HG03066 (cell line): ENCODE measurements at regions not wholly inside any gene's neighbourhood (a gene's known extent, or its start where the extent isn't known, plus 50 kb on each side); places are given as distances from the start of the nearest gene placed in this dataset.
A peak's percentile ranks its signal among the peaks of the same experiment; 100 is the strongest.
"Not testable (repeated sequence)": the region's sequence is repeated elsewhere in the genome, so short reads cannot be mapped to it uniquely, and the experiment has no call there.

Source experiments
- ATAC-seq: cut with Tn5 transposase; IDR thresholded peaks from one replicate; pipeline ENCODE4 v1.9.1; 2021; ENCODE audit warnings: low read depth; ENCODE audit not compliant: unreplicated experiment

DNA sequence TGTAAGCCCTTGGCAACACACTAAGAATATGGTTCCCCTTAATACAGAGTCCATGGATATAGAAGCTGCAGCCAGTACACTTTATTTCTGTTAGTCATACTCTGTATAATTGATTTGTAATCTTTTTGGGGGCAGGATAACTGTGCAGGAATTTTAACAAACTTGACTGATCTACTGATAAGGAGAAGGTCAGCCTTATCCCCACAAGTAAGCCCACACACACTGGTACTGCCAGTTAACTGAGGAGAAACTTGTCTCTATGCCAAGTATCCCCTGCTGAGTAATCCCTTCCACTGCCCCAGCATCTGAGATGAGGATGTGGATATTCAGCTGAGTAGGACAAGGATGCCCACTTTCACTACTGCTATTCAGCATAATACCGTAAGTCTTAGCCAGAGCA, 154.9 kb upstream of the CXXC4 start:
- no peak for ATAC-seq

DNA sequence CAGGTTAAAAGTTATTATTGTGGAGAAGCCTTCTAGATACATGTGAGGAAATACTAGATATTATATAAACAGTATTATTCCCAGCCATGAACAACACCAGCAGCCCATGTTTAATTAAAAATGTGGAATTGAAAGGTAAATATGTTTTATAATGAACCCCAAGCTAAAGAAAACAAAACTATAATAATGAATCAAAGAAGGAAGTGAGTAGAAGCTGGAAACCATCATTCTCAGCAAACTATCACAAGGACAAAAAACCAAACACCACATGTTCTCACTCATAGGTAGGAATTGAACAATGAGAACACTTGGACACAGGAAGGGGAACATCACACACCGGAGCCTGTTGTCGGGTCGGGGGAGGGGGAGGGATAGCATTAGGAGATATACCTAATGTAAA, 167.6 kb upstream of the CXXC4 start:
- not testable (repeated sequence) for ATAC-seq

DNA sequence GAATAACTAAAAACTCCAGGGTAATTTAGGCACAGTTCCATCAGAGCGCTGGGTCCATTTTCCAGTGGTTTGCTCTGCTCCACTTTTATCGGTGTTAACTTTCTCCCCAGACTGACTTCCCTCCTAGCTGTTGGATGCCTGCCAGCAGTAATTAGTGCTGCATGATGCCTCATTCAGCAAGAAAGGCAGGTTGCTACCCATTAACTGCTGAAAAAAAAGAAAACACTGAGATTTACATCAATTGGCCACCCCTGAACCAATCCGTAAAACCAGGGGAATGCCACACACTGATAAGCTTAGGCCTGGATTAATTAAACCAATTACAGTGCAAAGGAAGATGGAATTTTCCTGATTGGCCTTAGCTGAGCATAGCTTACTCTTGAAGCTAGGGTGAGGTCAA, 182.4 kb upstream of the CXXC4 start:
- ATAC-seq, result no peak

- no peak for ATAC-seq
These were observed 187.6 kb upstream of the CXXC4 start for GRCh38 chr4:104682311-104682710.

DNA sequence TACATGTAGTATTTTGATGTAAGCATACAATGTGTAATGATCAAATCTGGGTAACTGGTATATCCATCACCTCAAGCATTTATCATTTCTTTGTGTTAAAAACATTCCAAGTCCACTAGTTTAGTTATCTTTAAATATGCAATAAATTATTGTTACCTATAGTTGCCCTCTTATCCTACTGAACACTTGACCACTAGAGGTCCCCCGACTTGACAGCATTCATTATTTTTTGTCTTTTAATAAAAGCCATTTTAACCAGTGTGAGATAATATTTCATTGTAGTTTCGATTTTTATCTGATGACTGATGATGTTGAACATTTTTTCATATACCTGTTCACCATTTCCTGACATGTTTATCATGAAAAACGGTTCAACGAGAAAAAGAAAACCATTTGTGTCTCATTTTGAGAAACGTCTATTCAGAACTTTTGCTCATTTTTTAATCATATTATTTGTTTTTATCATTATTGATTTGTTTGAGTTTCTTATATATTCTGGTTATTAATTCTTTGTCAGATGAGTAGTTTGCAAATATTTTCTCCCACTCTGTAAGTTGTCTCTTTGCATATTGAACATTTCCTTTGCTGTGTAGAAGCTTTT, 199.0 kb upstream of the CXXC4 start:
- no peak for ATAC-seq

DNA sequence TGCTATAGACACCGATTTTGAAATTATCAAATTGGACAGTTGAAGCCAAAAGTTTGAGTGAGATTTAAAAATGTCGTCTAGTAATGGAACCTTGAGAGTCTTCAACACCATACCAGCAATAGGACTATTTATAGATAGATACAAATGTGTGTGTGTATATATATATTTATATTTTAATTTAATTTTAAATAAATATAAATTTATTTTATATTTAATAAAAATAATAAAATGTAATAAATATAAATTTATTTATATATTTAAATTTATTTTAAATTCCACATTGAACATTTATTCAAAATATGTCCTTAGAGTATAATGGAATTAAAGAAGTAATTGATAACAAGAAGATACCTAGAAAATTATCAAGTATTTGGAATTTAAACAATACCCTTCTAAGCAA, 221.9 kb upstream of the CXXC4 start:
- ATAC-seq, result no peak

DNA sequence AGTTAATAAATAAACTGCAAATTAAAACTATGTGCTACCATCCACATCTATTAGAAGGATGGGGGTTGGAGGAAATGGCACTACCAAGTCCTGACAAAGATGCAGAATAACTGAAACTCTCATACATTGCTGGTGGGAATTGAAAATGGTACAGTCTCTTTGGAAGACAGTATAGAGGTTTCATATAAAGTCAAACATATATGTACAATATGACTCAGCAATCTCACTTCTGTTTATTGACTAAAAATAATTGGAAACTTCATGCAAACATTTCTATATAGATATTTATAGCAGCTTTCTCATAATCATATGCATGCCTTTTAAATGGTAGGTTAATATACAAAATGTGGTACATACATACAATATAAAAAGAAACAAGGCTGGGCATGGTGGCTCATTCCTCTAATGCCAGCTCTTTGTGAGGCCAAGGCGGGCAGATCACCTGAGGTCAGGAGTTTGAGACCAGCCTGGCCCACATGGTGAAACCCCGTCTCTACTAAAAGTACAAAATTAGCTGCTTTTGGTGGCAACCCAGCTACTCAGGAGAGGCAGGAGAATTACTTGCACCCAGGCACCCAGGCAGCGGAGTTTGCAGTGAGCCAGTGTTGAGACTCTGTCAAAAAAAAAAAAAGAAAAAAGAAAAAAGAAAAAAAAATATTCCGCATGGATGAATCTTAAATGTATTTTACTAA, 225.0 kb upstream of the CXXC4 start:
- peak; percentile 99 for ATAC-seq

DNA sequence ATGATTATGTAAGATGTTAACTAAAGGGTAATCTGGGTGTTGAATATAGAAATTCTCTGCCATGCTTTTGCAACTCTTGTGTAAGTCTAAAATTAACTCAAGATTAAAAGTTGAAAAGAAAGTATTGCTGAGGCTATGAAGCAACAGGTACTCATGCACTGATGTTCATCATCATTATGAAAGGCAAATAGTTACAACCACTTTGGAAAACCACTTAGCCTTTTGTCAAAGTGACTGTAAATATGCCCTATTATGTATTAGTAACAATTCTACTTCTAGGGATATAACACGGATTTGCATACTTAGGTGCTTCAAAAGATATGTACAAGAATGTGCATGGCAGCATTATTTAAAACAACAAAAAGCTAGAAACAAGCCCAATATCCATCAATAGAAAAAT, 227.8 kb upstream of the CXXC4 start:
- no peak for ATAC-seq

- no peak for ATAC-seq
These were observed 231.3 kb upstream of the CXXC4 start for GRCh38 chr4:104726002-104726401.

- no peak for ATAC-seq
These were observed 232.9 kb upstream of the CXXC4 start for GRCh38 chr4:104727643-104728042.

DNA sequence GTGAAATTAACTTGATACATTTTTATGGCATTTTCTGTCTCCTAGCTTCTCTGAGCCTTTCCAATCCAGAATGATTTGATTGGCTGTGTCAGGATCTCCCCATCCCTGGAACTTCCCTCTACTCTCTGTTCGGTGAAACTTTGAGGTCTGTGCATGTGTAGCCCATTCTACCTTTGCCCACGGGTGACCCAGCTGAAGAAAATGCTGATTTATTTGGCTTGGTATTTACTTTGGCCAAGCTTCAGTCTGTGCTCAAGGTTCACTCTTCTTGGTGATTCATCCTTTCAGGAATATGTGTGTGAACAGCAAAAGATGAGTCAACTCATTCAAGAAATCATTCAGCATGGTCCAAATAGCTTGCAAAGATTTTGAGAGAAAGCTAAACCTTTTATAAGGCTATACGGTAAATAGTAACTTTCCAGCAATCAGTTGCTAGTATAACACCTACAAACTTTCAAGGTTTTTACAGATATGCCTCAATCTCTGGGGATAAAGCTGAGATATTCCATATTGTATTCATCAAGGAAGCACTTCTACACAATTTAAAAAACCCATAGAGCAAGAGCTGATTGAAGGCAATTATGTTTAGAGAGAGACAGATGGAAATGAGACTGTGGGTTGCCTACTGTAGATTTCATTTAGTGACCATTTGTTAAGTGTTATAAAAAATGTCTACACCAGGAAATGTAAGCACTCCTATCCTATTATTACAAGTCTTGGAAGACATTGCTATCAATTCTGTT, 233.9 kb upstream of the CXXC4 start:
- no peak for ATAC-seq

DNA sequence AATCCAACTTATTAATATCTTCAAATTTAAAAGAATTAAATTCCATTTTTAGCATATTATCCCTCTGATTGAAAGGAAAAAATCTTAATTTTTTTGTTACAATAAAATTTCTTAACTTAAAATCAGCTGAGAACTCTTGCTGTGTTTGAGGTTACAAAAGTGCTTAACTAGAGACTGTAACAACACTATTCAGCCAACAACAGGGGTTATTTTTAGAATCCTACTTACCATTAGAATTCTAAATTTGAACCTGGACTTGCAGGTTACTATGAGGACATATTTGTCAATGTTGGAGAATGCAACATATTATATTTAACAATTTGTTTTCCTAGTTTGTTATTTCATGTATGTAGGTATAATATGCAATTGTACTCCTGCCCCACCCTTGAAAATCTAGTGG, 238.1 kb upstream of the CXXC4 start:
- ATAC-seq, result no peak

- ATAC-seq, result no peak
These were observed 240.5 kb upstream of the CXXC4 start for GRCh38 chr4:104735174-104735573.

DNA sequence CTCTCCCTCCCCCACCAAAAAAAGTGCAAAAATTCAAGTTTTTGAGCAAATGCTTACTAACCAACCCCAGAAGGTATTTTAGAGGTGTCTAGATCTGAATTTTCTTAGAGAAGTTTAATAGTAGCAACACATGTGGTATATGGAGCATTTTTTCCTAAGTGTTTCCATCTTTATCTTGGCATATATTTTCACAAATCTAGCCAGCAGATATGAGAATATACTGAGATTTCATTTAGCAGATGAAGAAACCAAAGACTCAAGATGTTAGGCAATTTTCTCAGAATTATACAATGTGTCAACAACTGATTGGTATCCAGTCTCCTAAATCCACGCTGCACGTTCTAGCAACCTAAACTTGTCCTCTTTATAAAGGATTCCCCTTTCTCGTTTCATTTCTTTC, 245.5 kb upstream of the CXXC4 start:
- ATAC-seq, result no peak

DNA sequence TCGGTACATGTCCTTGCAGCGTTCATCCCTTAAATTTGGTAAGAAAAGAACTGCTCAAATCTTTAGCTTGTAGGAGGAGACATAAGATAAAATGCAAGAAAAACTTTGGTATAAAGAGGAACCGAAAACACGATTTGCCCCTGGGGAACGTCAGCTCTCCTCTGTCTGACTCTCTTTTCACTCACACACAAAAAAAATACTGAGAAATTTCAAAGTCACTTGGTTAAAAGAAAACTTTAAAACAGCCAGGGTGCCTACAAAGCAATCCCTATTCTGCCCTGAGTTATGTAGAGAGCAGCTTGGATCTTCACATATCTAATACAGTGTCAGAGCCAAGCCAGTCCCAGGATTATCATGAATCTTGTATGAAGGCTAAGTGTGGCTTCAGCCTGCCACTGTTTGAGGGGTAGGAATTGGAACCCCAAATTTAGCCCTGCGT, 248.5 kb upstream of the CXXC4 start:
- peak; percentile 99 for ATAC-seq

DNA sequence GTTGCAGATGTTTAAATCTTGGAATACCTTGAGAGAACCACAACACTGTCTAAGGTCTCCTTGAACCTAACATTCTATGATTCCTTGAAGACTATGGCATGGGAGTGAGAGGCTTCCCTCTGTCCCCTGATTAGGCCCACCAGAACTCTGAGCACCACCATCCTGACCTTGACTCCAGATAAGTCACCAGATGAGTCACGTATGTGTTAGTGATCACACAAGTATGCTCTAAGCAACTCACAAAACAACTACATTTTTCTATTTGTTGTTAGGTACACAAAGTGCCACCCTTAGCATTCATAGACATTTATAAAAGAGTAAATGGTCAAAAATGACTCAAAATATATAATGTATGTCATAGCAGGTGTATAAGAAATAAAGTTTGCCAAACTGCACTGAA, 252.9 kb upstream of the CXXC4 start:
- no peak for ATAC-seq

DNA sequence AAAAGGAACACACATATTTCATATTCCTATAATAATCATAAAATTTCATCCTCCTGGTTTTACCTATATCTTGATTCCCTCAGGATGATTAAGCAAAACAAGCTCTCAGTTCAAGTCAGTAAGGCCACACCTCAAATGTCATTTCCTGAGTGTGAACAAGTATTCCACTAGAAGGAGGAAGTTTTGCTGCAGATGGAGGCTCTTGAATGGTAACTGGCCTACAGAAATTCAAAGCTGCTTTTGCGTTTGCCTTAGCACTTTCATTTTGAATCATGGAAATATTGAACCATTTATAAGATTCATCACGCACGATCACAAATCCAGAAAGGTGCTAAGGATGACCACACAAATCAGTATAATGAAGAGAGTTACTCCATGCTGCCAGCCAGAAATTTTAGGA, 254.4 kb upstream of the CXXC4 start:
- ATAC-seq, result no peak

GRCh38 chr4:104750008-104750407, 255.3 kb upstream of the CXXC4 start:
- ATAC-seq, result no peak

- no peak for ATAC-seq
These were observed 256.8 kb upstream of the CXXC4 start for GRCh38 chr4:104751468-104751867.

- ATAC-seq, result peak; percentile 82
These were observed 257.6 kb upstream of the CXXC4 start for GRCh38 chr4:104752337-104752736.

DNA sequence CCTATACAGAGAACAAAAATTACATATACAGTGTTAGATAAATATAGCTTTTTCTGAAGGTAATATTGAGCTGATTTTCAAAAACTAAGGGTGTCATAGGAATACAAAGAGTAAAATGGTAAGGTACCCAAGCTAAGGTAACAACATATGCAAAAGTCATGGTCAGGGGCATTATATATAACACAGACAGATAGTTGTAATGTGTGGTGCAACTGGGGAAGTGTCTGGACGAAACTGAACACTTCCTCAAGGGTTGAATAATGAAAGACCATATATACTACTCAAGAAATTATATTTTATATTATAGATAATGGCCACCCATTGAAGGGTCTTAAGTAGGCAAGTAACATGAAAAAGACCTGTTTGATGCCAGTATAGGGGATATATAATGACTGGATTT, 262.1 kb upstream of the CXXC4 start:
- ATAC-seq, result peak; percentile 41

DNA sequence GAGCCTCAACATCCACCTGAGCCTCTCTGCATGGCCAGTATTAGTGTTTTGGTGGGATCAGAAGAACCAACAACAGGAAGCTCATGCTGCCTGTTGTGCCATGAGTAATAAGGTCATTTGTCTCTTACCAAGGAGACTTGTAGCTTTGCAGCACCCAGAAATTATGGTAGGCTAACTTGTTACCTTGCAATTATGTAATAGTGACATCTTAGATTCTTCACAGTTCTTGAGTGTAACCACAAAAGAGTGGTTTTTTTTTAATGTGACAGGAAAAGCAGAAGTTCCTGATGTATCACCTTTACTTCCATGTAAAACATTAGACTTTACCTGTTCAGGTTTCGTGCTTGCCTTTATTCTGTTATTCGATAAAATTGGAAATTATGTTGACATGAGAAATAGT, 263.9 kb upstream of the CXXC4 start:
- no peak for ATAC-seq
